ENCODE measurements at regions not wholly inside any gene's neighbourhood (a gene's known extent, or its start where the extent isn't known, plus 50 kb on each side); places are given as distances from the start of the nearest gene placed in this dataset.

DNA sequence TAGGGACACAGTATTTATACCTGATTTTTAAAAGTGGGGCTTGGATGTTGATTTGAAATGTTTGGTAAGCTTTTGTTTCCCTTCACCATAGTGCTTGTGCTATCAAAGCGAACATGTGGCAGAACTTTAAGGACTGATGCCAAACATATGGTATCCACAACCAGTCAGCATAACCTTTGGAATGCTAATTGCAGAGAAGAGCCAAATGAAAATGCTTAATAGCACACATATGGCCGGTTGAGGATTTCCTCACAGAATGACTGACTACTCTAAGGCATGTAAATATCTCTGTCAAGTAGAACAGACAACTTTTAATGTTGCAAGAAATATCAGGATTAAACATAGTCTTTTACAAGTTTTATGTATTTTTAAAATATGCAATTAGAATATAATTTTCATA is 120.9 kb upstream of the COL3A1 start:
- no peak for DNase-seq

GRCh38 chr2:188865681-188866080 is 108.5 kb upstream of the COL3A1 start:
- no peak for DNase-seq

DNA sequence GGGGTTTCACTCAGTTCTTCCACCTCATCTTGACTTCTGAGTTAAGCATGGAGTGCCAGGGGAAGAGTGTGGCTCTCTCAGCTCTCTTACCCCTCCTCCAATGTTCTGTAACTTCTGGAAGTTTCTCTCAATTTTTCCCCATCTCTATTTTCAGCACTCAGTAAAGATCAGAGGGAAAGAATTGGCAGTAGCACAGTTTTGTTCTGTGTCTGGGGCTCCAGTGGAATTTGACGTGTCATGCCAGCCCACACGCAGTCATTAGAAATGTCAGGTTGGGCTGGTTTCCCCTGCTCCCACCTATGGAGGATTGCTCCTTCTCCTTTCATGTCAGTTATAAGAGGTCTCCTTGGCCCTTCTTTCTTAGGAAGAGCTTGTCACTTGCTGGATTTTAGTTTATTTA is 104.6 kb upstream of the COL3A1 start:
- no peak for DNase-seq

GRCh38 chr2:188870289-188870688 is 103.9 kb upstream of the COL3A1 start:
- DNase-seq, result no peak

DNA sequence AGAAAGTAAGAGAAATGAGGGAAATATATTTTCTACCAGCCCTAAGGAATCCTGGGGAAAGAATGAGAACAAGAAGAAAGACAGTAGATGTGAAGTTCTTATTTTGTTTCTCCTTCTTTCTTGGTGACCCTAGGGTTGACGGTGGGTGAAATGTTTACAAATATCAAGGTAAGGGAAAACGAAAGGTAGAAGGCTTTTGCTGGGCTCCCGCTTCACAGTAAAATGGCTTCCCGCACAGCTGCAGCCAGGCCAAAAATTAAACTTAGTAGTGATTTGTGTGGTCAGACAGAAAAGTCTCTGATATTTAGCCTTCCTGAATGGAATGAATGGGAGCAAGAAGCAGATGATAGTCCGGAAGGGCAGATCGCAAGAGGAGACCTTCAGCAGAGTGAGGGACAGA is 99.1 kb upstream of the COL3A1 start:
- no peak for DNase-seq

DNA sequence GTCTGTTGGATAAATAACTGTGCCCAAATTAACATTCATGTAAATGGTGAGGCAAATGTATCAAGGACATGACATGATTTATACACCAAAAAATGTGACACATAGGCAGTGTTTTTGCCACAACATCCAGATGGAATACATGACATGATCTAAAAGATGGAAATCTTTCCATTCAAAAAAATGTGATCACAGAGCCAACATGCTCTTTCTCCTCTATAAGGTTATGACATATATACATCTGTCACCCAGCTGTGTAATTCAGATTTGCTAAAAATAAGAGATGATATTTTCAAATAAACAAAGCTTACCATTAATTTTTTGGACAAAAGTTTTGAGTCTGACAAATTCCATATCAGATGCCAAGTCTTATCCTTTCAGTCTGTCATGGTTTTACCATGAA is 95.5 kb upstream of the COL3A1 start:
- no peak for DNase-seq

DNA sequence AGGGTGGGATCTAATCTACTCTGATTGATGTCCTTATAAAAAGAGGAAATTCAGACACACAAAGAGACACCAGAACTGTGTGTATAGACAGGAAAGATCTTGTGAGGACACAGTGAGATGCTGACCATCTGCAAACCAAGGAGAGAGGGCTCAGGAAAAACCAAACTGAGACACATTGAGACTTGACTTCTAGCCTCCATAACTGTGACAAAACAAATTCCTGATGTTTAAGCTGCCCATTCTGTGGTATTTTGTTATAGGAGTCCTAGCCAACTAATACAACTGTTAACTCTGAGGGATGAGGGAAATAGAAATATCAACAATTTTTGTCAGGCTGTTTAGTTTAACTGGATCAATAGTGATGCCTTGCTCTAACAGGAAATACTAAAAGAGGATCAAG is 93.4 kb upstream of the COL3A1 start:
- no peak for DNase-seq

- DNase-seq, result no peak
These were observed 92.7 kb upstream of the COL3A1 start for GRCh38 chr2:188881434-188881833.

DNA sequence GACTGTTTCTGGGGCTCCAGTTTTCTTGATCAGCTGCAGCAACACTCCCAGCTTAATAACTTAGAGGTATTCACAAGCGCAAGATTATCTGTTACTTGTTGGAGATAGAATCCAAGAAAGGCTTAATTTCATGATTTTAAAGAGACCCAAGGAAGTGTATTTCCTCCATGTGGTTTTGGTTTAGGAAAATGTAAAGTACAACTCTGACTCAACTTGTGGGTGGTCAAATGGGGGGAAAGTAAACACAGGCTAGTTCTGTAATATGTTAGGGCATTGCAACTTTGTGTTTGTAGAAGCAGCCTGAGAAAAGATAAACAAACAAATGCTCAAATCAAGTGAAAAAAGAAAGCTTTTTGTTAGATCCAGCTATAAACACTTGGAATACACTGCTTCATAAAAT is 90.1 kb upstream of the COL3A1 start:
- no peak for DNase-seq

DNA sequence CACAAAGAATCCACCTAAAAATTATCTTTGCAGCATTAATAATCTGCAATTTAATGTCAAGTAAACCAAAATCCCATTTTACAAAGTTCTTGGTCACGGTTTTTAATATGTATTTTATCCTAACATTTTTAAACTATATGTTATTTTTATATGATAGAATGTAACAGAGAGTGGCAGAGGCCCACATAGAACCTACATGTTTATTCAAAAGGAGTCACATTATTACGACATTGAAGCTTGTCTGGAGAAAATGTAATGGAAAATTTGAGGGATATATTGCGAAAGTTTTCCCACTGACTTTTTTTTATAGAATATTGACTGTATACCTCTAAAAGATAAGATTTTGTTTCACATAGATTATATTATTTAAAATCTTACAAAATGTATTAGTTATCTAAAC is 89.7 kb upstream of the COL3A1 start:
- DNase-seq, result no peak

GRCh38 chr2:188889187-188889586 is 85.0 kb upstream of the COL3A1 start:
- DNase-seq, result no peak

- DNase-seq, result no peak
These were observed 83.4 kb upstream of the COL3A1 start for GRCh38 chr2:188890755-188891154.

- no peak for DNase-seq
These were observed 81.5 kb upstream of the COL3A1 start for GRCh38 chr2:188892636-188893035.

GRCh38 chr2:188893972-188894371 is 80.2 kb upstream of the COL3A1 start:
- no peak for DNase-seq

DNA sequence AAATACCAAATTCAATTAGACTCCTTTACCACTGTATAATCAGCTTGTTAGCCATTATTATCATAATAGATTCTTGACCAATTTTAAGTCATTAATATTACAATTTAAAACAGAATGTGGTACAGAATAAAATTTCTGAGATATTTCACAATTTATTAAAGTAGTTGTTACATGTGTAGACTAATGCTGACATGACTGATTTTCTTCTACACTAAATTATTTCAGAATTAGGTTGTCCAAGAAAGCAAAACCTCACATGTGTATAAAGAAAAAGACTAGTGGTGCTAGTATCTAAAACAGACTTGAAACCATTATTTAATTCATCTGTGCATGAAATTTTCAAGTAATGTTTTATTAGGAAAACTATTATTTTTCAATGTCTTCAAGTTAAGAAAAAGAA is 79.2 kb upstream of the COL3A1 start:
- no peak for DNase-seq

GRCh38 chr2:188897096-188897495 is 77.1 kb upstream of the COL3A1 start:
- DNase-seq, result no peak

DNA sequence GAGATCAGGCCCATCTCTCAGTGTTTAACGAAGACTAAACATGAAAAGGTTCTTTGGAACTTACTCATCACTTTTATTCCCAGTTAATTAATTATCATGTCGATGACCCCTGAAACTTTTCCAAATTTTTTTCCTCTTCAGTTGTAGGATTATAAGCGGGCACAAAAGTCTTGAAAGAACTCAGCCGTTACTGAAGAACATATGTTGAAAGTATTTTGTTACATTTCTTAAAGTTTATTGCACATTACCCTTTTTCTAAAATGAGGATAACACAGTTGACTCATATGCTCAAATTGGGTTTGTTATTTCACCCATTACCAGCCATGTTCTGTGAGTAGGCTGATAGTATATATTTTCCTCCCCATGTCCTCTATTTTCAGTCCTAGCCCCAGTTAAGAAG is 75.9 kb upstream of the COL3A1 start:
- DNase-seq, result no peak

DNA sequence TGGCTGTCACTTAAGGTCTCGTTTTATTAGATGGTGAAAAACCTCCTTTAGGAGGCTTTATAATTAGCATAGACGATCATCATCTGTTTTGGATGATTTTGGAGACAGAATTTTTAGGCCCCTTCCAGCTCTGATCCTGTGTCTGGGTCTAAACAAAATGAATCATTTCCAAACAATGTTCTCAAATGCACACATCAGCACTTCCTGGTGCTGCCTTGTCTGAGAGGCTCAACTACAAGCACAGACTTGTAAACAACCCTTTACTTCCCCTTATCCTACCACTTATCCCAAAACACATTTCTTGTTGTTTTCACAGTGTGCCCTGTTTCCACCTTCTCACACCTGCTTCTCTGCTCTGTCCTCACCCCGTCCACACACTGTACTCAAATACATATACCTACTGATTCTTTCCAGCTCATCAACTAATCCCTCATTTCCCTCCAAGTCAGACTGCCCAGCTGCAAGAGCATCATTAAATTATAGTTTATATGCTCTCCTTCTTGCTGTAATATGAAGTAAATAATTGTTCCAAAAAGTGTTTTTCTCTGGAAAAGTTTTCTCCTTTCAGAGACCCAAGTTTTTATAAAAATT is 71.2 kb upstream of the COL3A1 start:
- no peak for DNase-seq

DNA sequence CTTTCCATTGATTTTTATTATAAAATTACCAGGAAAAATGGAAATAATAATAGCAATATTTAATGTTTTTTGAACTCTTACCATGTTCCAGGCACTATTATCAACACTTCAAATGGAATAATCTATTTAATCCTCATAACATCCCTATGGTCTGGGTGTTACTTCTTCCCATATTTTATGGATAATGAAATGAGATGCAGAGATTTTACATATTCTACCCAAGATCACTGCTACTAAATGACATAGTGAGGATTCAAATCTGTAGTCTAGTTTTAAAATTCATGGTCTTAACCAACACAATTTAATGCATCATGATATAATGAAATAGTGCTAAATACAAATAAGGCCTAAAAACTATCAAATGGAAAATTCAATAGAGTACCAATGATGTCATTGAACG is 70.4 kb upstream of the COL3A1 start:
- DNase-seq, result no peak

DNA sequence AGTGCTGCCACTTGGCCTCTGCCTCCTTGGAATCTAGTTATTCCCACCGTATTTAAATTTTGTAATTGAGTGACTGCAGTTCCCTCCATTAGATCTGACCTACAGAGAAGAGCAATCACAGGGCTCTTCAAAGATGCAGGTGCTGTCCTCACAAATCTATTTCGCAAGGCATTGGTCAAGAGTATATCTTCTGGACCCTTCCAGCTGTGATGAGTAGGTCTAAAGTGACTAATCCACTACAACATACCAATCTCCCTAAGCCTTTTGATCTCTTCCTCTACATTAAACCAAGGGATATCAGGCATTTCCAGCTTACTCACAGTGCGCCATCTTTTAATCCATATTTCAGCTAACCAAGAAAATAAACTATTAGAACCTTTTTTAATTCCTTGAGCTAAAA is 65.1 kb upstream of the COL3A1 start:
- no peak for DNase-seq

GRCh38 chr2:188916736-188917135 is 57.4 kb upstream of the COL3A1 start:
- DNase-seq, result no peak

DNA sequence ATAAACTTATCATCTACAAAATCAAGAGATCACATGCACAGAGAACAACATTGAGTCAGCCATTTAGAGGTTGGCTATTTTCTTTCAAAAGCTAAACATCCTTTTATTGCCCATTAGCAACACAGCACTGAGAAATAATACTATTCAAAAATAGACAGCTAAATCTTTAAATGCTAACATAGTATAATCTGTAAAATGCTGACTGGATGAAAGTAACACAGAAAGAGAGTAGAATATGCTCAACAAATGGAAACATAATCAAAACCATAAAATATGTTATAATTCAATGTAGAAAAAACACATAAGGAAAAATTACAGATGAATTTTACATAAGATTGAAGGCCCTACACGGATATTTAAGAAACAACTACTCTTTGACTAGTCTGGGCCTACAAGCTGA is 56.5 kb upstream of the COL3A1 start:
- DNase-seq, result no peak

DNA sequence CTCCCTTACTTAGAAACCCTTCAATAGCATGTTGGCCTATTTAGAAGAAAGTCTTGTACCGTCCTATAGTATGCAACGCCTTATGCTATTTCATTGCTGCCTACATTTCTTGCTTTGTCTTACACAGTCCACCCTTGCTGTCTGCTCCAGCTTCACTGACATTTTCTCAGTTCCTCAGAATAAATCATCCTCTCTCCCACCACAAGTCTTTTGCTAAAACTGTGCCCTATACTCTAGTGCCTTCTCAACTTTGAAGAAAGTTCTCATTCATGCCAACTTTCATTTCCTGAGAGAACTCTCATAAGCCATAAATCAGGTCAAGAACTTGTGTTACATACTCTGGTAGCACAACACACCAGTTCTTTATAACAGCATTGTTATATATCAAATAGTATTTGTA is 54.3 kb upstream of the COL3A1 start:
- no peak for DNase-seq

- DNase-seq, result no peak
These were observed 52.0 kb upstream of the COL3A1 start for GRCh38 chr2:188922191-188922590.

Measured in SHP77 (cell line).